HG03045 (cell line): ENCODE measurements at regions not wholly inside any gene's neighbourhood (a gene's known extent, or its start where the extent isn't known, plus 50 kb on each side); places are given as distances from the start of the nearest gene placed in this dataset.

Experiments used
- ATAC-seq: cut with Tn5 transposase; IDR thresholded peaks from one replicate; pipeline ENCODE4 v1.9.1; 2021; ENCODE audit warnings: mild to moderate bottlenecking, moderate library complexity; ENCODE audit not compliant: unreplicated experiment

GRCh38 chr14:100658181-100658886, 68.4 kb upstream of the DLK1 start:
- no peak for ATAC-seq

- no peak for ATAC-seq
Observed at GRCh38 chr14:100659345-100660001, 67.2 kb upstream of the DLK1 start.

- ATAC-seq, result no peak
Observed at GRCh38 chr14:100660498-100660881, 66.2 kb upstream of the DLK1 start.

DNA sequence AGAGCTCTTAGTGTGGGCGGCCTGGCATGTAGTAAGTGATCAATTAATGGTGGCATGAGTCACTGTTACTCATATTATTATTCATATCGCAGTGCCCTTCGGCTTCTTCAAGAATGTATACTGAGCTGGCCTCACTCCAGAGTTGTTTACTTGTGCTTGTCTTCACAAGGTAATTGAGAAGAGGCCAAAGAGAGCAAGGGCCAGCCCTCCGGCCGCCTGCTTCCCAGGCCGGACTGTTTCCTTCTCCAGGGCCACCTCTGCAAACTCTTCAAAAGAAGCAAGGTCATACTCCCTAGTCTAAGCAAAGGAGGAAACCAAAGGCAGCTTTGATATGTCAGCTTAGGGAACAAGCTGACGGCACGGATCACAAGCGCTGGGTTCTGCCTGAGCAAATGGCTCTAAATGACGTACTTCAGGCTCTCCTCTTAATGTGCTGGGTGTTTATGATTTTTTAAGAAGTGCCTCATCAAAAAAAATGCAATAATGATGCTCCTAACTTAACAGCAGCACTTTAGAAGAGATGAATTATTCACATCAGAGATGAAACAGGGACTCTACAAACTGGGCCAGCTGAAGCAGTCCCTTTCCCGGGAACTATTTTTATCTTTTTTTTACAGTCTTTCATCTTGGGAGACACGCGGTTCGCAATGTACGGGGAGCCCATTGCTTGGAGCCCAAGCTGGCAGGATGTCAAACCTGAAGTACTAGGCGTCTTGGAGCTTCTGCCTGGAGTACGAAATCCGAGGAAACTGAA, 65.6 kb upstream of the DLK1 start:
- no peak for ATAC-seq

- ATAC-seq, result no peak
Observed at GRCh38 chr14:100662879-100663760, 63.6 kb upstream of the DLK1 start.

GRCh38 chr14:100663761-100664052, 63.0 kb upstream of the DLK1 start:
- ATAC-seq, result no peak

DNA sequence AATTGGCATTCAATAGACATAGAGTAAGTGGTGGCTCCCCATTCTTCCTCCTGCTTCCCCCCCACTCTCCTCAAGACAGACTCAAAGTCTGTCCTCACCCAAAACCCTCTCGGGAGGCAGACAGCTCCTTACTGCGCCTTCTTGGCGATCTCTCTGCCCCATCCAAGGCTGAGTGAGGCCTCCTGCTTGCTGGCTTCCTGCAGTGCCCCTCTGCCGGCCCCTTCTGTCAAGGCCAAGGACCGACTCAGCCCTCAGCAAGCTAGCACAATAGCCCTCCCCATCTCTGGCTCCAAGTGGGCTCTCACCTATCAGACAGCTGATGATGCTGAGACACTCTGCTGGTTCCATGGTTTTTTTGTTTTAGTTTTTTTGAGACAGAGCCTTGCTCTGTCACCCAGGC, 62.5 kb upstream of the DLK1 start:
- ATAC-seq, result no peak

- ATAC-seq, result no peak
Observed at GRCh38 chr14:100664841-100665510, 61.7 kb upstream of the DLK1 start.

DNA sequence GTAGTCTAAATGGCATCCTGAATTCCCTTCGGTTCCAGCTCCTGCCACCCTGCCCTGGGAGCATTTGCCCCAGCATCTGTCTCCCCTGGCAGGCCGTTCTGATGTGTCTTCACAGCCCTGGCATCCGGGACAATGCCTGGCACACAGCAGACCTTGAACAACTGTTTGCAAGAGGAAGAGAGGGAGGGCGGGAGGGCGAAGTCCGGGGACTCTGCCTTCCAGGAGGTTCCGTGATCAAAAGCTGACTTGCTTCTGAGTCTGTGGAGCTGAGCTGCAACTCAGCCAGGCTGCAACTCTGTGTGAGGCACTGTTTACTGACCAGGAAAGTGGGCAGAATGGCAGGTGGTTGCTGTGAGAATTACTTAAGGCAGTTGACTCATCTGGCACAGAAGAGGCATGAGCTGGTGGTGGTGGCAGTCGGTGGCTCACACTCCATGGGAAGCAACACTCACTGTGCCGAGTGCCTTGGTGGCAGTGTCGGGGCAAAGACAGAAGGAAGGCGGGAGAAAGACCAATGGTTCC, 61.1 kb upstream of the DLK1 start:
- ATAC-seq, result no peak

- no peak for ATAC-seq
Observed at GRCh38 chr14:100666403-100666802, 60.3 kb upstream of the DLK1 start.

DNA sequence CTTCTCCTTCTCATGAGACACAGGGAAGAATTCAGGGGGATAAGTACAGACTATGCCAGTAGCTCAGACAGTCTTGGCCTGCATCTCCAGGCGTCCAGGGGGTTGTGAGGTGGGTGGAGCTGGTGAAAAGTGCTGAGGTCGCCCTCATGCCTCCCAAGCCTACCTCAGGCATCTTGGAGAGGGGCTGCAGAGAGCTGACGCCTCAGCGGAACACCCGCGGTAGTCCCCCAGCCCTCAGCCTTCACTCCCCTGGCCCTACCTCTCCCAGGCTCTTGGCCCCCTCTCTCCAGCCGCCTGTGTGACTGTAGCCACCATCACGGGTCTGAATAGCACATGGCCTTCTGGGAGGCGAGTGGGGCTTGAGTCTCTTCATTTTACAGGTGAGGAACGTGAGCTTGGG, 59.8 kb upstream of the DLK1 start:
- no peak for ATAC-seq

DNA sequence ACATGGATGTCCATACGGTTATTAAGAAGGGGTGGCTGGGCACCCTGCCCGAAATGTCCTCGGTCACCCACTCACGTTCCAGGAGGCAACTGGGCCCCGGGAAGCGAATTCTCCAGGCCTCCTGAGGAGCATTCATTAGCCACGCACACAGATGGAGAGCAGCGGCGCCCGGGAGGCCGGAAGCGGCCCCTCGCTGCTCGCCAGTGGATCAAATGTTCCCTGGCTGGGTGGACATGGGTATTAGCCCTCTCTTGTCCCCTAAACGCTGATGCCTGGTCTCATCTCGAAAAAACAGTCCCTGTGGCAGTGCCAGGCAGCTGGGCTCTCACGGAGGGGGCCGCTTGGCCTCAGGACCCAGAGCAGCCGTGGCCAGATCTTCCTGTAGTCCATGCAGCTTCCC, 59.0 kb upstream of the DLK1 start:
- ATAC-seq, result no peak

DNA sequence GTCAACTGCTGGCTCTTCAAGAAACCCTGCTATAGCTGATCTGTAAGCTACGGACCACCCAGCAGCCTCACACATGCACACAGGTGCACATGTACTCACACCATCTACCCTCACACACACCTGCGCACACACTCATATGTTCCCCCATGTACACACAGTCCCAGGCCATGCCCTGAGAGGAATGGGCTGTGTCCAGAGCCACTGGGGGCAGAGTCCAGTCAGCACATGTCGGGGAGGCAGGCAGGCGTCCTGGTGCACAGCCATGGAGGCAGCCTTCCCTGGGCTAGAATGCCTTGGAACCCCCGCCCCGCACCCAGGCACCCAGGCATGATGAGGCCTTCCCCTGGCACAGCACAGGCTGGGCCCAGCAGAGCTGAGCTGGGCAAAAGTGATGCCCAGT, 58.3 kb upstream of the DLK1 start:
- ATAC-seq, result no peak

DNA sequence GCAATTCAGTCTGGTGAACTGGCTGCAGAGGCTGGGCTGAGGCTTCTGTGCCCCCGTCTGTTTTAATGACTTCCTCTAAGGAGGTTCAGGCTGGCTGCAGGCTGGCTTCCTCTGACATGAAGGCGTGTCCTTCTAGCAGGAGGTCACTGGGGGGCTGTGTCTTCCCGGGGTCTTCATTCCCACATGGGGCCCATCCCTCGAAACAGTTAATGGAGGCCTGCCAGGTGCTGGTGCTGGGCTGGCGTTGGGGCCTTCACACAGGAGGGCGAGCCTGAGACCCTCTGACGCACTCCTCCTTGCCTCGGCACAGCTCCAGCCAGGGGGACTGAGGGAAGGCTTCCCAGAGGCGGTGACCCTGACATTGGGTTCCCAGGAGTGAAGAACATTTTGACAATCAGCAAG, 57.7 kb upstream of the DLK1 start:
- ATAC-seq, result no peak

- ATAC-seq, result no peak
Observed at GRCh38 chr14:100669468-100669867, 57.2 kb upstream of the DLK1 start.

DNA sequence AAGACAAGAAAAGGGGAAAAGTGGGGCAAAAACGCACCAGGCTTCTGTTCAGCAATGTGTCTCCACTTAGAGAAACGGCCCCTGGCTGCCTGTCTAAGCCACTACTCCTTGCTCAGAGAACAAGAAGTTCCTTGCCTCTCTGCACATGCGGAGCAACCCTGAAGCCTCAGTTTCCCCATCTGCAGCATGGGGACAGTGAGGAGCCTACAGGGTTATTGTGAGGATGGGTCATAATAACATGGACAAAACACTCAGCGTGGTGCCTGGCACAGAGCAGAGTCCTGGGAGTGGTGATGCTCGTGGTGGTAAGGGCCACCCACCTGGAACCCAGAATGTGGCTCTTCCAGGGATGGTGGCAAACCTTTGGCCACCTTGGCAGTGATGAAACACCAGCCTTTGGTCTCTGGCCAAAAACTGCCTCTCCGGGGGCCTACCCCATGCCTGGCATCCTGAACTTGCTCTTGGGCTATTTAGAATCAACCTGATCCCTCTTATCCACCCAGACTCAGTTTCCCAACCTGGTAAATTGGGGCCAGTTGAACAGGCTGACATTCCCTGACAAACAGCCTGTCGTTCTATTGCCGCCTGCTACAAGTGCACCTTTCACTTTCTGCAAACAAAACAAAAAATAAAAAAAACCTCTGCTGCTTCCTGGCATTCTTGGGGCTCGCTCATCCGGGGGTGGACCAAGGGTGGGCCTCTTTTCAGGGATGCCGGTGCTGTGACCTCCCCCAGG, 56.5 kb upstream of the DLK1 start:
- ATAC-seq, result no peak

DNA sequence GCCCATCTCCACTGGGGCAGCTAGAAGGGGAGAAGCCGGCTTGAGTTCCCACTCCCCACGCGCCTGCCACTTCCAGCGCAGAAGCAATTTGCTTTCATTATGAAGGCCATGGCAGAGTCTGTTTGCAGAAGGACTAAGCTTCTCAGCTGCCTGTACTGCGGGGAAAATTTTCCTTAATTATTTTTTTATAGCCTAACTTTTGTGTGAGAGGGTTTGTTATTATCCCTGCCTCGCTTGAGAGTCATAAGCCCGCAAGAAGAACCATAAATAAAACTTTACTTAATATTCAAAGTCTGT, 56.0 kb upstream of the DLK1 start:
- ATAC-seq, result no peak

- no peak for ATAC-seq
Observed at GRCh38 chr14:100671386-100671901, 55.2 kb upstream of the DLK1 start.

- no peak for ATAC-seq
Observed at GRCh38 chr14:100671906-100672305, 54.8 kb upstream of the DLK1 start.
